ENCODE measurements at regions not wholly inside any gene's neighbourhood (a gene's known extent, or its start where the extent isn't known, plus 50 kb on each side); places are given as distances from the start of the nearest gene placed in this dataset.

- no peak overlapping the region for H3K4me3 ChIP-seq
- WGBS, 2 donors (ENCODE audit: low coverage in 1 of 2): 47 to 75% methylated on average over 2 of the region's 2 CpGs
- H3K36me3 ChIP-seq: no peaks in the 10 kb centered on the region
- no peaks in the 10 kb centered on the region for H3K27me3 ChIP-seq
- no peaks in the 10 kb centered on the region for H3K9me3 ChIP-seq
- ATAC-seq: no peak
- no peaks in the 10 kb centered on the region for H3K4me1 ChIP-seq
- H3K27ac ChIP-seq: no peak overlapping the region
- TF ChIP-seq CTCF (IDR thresholded peaks at IDR 0.05) (no peak), EP300 (IDR thresholded peaks at IDR 0.05) (no peak), POLR2AphosphoS5 (IDR thresholded peaks at IDR 0.05) (no peak), POLR2A (IDR thresholded peaks at IDR 0.05) (no peak)
These were observed 674.2 kb upstream of the VRK2 start for GRCh38 chr2:57372237-57372984.

GRCh38 chr2:57373530-57373929, 673.1 kb upstream of the VRK2 start:
- no peaks in the 10 kb centered on the region for H3K27me3 ChIP-seq
- no peaks in the 10 kb centered on the region for H3K9me3 ChIP-seq
- no peak overlapping the region for H3K4me3 ChIP-seq
- H3K4me1 ChIP-seq: no peaks in the 10 kb centered on the region
- TF ChIP-seq EP300 (IDR thresholded peaks at IDR 0.05) (no peak), POLR2A (IDR thresholded peaks at IDR 0.05) (no peak), POLR2AphosphoS5 (IDR thresholded peaks at IDR 0.05) (no peak), CTCF (IDR thresholded peaks at IDR 0.05) (no peak)
- no peaks in the 10 kb centered on the region for H3K36me3 ChIP-seq
- WGBS, 2 donors (ENCODE audit: low coverage in 1 of 2): 71 to 76% methylated on average over 3 of the region's 3 CpGs
- no peak for ATAC-seq
- H3K27ac ChIP-seq: no peak overlapping the region

GRCh38 chr2:57376985-57377384, 669.6 kb upstream of the VRK2 start:
- no peak overlapping the region for H3K4me3 ChIP-seq
- TF ChIP-seq POLR2A (IDR thresholded peaks at IDR 0.05): no peak
- no peak for TF ChIP-seq POLR2AphosphoS5 (IDR thresholded peaks at IDR 0.05)
- no peak for TF ChIP-seq EP300 (IDR thresholded peaks at IDR 0.05)
- TF ChIP-seq CTCF (IDR thresholded peaks at IDR 0.05): no peak
- H3K36me3 ChIP-seq: no peaks in the 10 kb centered on the region
- WGBS, 2 donors (ENCODE audit: low coverage in 1 of 2): 11 to 79% methylated on average over 1 of the region's 1 CpG
- no peaks in the 10 kb centered on the region for H3K9me3 ChIP-seq
- no peak overlapping the region for H3K27ac ChIP-seq
- no peaks in the 10 kb centered on the region for H3K27me3 ChIP-seq
- ATAC-seq: no peak
- no peaks in the 10 kb centered on the region for H3K4me1 ChIP-seq

- no peak overlapping the region for H3K27ac ChIP-seq
- ATAC-seq: no peak
- no peaks in the 10 kb centered on the region for H3K36me3 ChIP-seq
- no peak overlapping the region for H3K4me3 ChIP-seq
- peaks cover 0 to 27% (median 0%) of the 10 kb centered on the region in 3 donors for H3K9me3 ChIP-seq
- TF ChIP-seq CTCF (IDR thresholded peaks at IDR 0.05) (no peak), POLR2AphosphoS5 (IDR thresholded peaks at IDR 0.05) (no peak), POLR2A (IDR thresholded peaks at IDR 0.05) (no peak), EP300 (IDR thresholded peaks at IDR 0.05) (no peak)
- H3K4me1 ChIP-seq: no peaks in the 10 kb centered on the region
- H3K27me3 ChIP-seq: no peaks in the 10 kb centered on the region
These were observed 660.3 kb upstream of the VRK2 start for GRCh38 chr2:57386305-57386704.

GRCh38 chr2:57396355-57397098, 650.1 kb upstream of the VRK2 start:
- WGBS, 2 donors (ENCODE audit: low coverage in 1 of 2): 33% methylated on average over 1 of the region's 9 CpGs; no CpG with 5 or more reads in 1 of the 2 donors
- Histone ChIP-seq H3K36me3 (no peaks in the 10 kb centered on the region), H3K4me3 (no peak overlapping the region), H3K27me3 (no peaks in the 10 kb centered on the region), H3K9me3 (peaks cover 0 to 15% (median 0%) of the 10 kb centered on the region in 3 donors), H3K4me1 (no peaks in the 10 kb centered on the region), H3K27ac (no peak overlapping the region)
- no peak for TF ChIP-seq POLR2A (IDR thresholded peaks at IDR 0.05)
- TF ChIP-seq POLR2AphosphoS5 (IDR thresholded peaks at IDR 0.05): no peak
- no peak for TF ChIP-seq EP300 (IDR thresholded peaks at IDR 0.05)
- no peak for TF ChIP-seq CTCF (IDR thresholded peaks at IDR 0.05)
- no peak for ATAC-seq
